Brain microvascular endothelial cell (primary cell): ENCODE measurements at regions not wholly inside any gene's neighbourhood (a gene's known extent, or its start where the extent isn't known, plus 50 kb on each side); places are given as distances from the start of the nearest gene placed in this dataset.

Experiments
- DNase-seq: peaks from one replicate; pipeline ENCODE4 v3.0.0-alpha.2; 2020
- H3K27ac ChIP-seq: fragments of 250-450 bp; sonication (Bioruptor Pico); 2 replicates; pipeline ENCODE4 v1.5.1; 2020; ENCODE audit warnings: mild to moderate bottlenecking, moderate library complexity
- H3K27me3 ChIP-seq: fragments of 250-450 bp; sonication (Bioruptor Pico); replicated peaks from 2 replicates; pipeline ENCODE4 v1.5.1; 2020; ENCODE audit warnings: mild to moderate bottlenecking
- H3K36me3 ChIP-seq: fragments of 250-450 bp; sonication (Bioruptor Pico); replicated peaks from 2 replicates; pipeline ENCODE4 v1.5.1; 2020; ENCODE audit warnings: mild to moderate bottlenecking
- H3K4me3 ChIP-seq: 2 replicates; pipeline ENCODE4 v1.5.1; 2011; ENCODE audit warnings: low read depth, mild to moderate bottlenecking, control low read depth, low read length, moderate library complexity
- CTCF ChIP-seq: IDR thresholded peaks from 2 replicates; pipeline ENCODE4 v1.5.1; 2011; ENCODE audit warnings: low read depth, mild to moderate bottlenecking, moderate library complexity, low read length, control low read depth, inconsistent platforms; ENCODE audit errors: missing control alignments
- in situ Hi-C: cut with HindIII; loops from 2 replicates; pipeline ENCODE4 v1.10.0; 2017; ENCODE audit warnings: low sequenced_read_pairs, low pct_ligation_motif_present

DNA sequence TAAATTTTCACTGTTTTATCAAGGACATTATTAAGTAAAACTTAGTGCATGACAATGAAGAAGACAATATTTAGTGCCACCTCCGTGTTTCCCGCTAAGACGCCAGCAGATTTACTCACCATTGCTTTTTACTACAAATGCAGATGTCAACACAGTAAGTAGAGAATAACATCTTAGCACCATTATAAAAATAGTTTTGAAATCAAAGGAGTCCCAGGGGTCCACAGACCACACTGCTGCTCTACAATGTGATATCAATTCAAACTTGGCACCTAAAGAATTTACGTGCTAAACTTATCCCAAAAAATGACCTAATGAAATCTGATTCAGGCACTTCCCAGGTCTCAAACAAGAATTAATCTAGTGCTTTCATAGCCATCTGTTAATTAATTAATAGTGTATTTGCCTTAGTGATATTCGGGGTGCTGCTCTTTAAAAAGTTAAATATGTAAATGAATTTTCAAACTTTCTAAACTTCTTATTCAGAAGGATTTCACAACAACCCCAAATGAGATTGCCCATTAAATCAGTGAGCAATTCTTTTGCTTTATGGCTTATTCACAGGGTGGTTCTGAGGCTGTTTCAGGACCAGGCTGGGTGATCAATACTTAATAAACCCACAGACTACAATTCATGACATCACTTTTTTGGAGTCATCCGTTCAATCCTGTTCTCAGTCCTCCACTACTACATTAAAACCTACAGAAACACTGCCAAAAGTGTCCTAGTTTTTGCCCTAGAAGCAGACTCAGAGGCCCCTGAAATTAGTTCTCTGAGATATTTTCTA, 161.3 kb upstream of the LMNTD1 start:
- no peak overlapping the region for H3K4me3 ChIP-seq
- H3K36me3 ChIP-seq: no peaks in the 10 kb centered on the region
- in situ Hi-C loops: no loop called here
- no peak for TF ChIP-seq CTCF
- no peaks in the 10 kb centered on the region for H3K27me3 ChIP-seq
- DNase-seq: no peak
- H3K27ac ChIP-seq: no peak overlapping the region

GRCh38 chr12:25715102-25715501, 162.0 kb upstream of the LMNTD1 start:
- H3K36me3 ChIP-seq: no peaks in the 10 kb centered on the region
- H3K4me3 ChIP-seq: no peak overlapping the region
- DNase-seq: no peak
- in situ Hi-C loops: no loop called here
- no peaks in the 10 kb centered on the region for H3K27me3 ChIP-seq
- no peak for TF ChIP-seq CTCF
- no peak overlapping the region for H3K27ac ChIP-seq

DNA sequence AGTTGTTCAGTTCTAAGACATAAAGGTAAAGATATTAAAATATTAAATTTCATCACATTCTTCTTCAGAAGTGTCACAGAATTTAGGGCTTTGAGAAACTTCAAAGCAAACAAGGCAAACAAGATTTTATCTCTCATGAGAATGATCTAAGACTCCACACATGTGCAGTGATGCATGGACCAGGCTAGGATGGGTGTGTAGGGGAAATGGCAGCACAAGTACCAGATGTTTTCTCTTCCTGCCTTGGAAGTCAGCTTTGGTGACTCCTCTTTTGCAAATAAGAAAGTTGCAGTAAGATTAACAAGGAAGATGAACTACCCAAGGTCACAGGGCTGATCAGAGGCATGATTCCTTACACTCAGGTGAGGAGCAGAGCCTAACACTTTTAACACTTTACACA, 163.8 kb upstream of the LMNTD1 start:
- TF ChIP-seq CTCF: no peak
- Histone ChIP-seq H3K27me3 (no peaks in the 10 kb centered on the region), H3K4me3 (no peak overlapping the region), H3K27ac (no peak overlapping the region), H3K36me3 (no peaks in the 10 kb centered on the region)
- in situ Hi-C loops: no loop called here
- DNase-seq: no peak

DNA sequence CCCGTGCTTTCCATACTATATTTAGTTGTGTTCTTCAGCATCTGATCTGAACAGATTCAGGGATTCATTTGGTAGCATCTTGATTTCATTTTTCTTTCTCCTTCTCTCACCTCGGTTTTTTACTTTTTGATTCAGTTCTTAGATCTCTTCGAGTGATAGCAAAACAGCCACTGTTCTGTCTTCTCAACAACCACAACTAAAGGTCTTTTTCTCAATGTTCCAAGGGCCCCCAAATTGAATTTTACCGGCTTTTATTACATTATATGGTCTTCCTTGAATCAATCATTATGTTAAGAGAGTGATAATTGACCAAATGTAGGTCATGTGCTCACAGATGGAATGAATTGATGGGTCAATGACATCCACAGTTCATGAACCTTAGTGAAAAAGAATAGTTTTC, 164.5 kb upstream of the LMNTD1 start:
- no peak overlapping the region for H3K4me3 ChIP-seq
- in situ Hi-C loops: no loop called here
- no peak for DNase-seq
- H3K36me3 ChIP-seq: no peaks in the 10 kb centered on the region
- no peak for TF ChIP-seq CTCF
- H3K27me3 ChIP-seq: no peaks in the 10 kb centered on the region
- H3K27ac ChIP-seq: no peak overlapping the region

- DNase-seq: no peak
- Histone ChIP-seq H3K27ac (no peak overlapping the region), H3K36me3 (no peaks in the 10 kb centered on the region), H3K4me3 (no peak overlapping the region), H3K27me3 (no peaks in the 10 kb centered on the region)
- in situ Hi-C loops: no loop called here
- TF ChIP-seq CTCF: no peak
Measured at GRCh38 chr12:25718081-25718731, 165.1 kb upstream of the LMNTD1 start.
